GM21529 (cell line): ENCODE measurements at regions not wholly inside any gene's neighbourhood (a gene's known extent, or its start where the extent isn't known, plus 50 kb on each side); places are given as distances from the start of the nearest gene placed in this dataset.
"Not testable (repeated sequence)": the region's sequence is repeated elsewhere in the genome, so short reads cannot be mapped to it uniquely, and the experiment has no call there.

Source experiments
- ATAC-seq: cut with Tn5 transposase; IDR thresholded peaks from one replicate; pipeline ENCODE4 v1.9.1; 2021; ENCODE audit not compliant: unreplicated experiment

- ATAC-seq, result no peak
Observed at GRCh38 chr1:74937176-74937575, 197.0 kb upstream of the LHX8 start.

- no peak for ATAC-seq
Observed at GRCh38 chr1:74943046-74943445, 191.1 kb upstream of the LHX8 start.

- no peak for ATAC-seq
Observed at GRCh38 chr1:74946388-74946787, 187.8 kb upstream of the LHX8 start.

- ATAC-seq, result not testable (repeated sequence)
Observed at GRCh38 chr1:74949348-74949747, 184.8 kb upstream of the LHX8 start.

GRCh38 chr1:74951981-74952380 is 182.2 kb upstream of the LHX8 start:
- ATAC-seq, result not testable (repeated sequence)

GRCh38 chr1:74952786-74953185 is 181.4 kb upstream of the LHX8 start:
- ATAC-seq, result no peak

GRCh38 chr1:74953622-74954021 is 180.6 kb upstream of the LHX8 start:
- ATAC-seq, result no peak

- ATAC-seq, result no peak
Observed at GRCh38 chr1:74963120-74963519, 171.1 kb upstream of the LHX8 start.

- no peak for ATAC-seq
Observed at GRCh38 chr1:74964508-74965102, 169.6 kb upstream of the LHX8 start.

- no peak for ATAC-seq
Observed at GRCh38 chr1:74969566-74970135, 164.5 kb upstream of the LHX8 start.

- ATAC-seq, result no peak
Observed at GRCh38 chr1:74971982-74972381, 162.2 kb upstream of the LHX8 start.

GRCh38 chr1:74976491-74976890 is 157.7 kb upstream of the LHX8 start:
- ATAC-seq, result no peak

GRCh38 chr1:74992448-74992847 is 141.7 kb upstream of the LHX8 start:
- not testable (repeated sequence) for ATAC-seq

GRCh38 chr1:74995821-74996220 is 138.4 kb upstream of the LHX8 start:
- no peak for ATAC-seq

- no peak for ATAC-seq
Observed at GRCh38 chr1:75010547-75010946, 123.6 kb upstream of the LHX8 start.

GRCh38 chr1:75014250-75014649 is 119.9 kb upstream of the LHX8 start:
- ATAC-seq, result no peak

GRCh38 chr1:75023005-75023404 is 111.2 kb upstream of the LHX8 start:
- no peak for ATAC-seq

- ATAC-seq, result no peak
Observed at GRCh38 chr1:75034376-75034775, 99.8 kb upstream of the LHX8 start.

GRCh38 chr1:75035536-75035935 is 98.7 kb upstream of the LHX8 start:
- no peak for ATAC-seq

- no peak for ATAC-seq
Observed at GRCh38 chr1:75053207-75053606, 81.0 kb upstream of the LHX8 start.

GRCh38 chr1:75058424-75058823 is 75.8 kb upstream of the LHX8 start:
- no peak for ATAC-seq

- no peak for ATAC-seq
Observed at GRCh38 chr1:75062111-75062510, 72.1 kb upstream of the LHX8 start.

- no peak for ATAC-seq
Observed at GRCh38 chr1:75067975-75068374, 66.2 kb upstream of the LHX8 start.
